GM10248 (cell line): ENCODE measurements at regions not wholly inside any gene's neighbourhood (a gene's known extent, or its start where the extent isn't known, plus 50 kb on each side); places are given as distances from the start of the nearest gene placed in this dataset.

Experiments used
- CTCF ChIA-PET: fragments of 300-600 bp; sonication (Branson Sonifier 250); formaldehyde crosslinking; extraction: SDS; loops from one replicate; lab custom pipeline; 2021; ENCODE audit warnings: antibody characterized with exemption; lab: Yijun Ruan, JAX
- POLR2A ChIA-PET: fragments of 350-650 bp; sonication (Branson Sonifier 250); formaldehyde crosslinking; extraction: SDS; loops from one replicate; lab custom pipeline; 2020; ENCODE audit warnings: antibody characterized with exemption; lab: Yijun Ruan, JAX
- DNase-seq: peaks from one replicate; pipeline ENCODE4 v3.0.0; 2012; ENCODE audit errors: extremely low spot score
- TF ChIP-seq, protein P1 (sequence below): IDR thresholded peaks from 2 replicates; pipeline ENCODE4 v1.5.1; 2012; ENCODE audit warnings: mild to moderate bottlenecking, low read depth; ENCODE audit errors: extremely low read depth, missing control alignments, control extremely low read depth

DNA sequence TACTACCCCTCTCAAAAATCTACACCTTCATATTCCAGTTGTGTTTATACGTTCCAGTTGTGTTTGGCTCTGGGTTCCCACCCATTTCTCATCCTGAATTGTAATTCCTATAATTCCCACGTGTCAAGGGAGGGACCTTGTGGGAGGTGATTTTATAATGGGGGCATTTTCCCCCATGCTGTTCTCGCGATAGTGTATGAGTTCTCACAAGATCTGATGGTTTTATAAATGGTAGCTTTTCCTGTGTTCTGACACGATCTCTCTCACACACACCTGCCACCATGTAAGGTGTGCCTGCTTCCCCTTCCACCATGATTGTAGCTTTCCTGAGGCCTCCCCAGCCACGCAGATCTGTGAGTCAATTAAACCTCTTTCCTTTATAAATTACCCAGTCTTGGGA lies 108.5 kb upstream of the ADAMTS16 start:
- DNase-seq = no peak
- CTCF ChIA-PET = no interaction called here
- POLR2A ChIA-PET = no interaction called here
- TF ChIP-seq, protein P1, sequence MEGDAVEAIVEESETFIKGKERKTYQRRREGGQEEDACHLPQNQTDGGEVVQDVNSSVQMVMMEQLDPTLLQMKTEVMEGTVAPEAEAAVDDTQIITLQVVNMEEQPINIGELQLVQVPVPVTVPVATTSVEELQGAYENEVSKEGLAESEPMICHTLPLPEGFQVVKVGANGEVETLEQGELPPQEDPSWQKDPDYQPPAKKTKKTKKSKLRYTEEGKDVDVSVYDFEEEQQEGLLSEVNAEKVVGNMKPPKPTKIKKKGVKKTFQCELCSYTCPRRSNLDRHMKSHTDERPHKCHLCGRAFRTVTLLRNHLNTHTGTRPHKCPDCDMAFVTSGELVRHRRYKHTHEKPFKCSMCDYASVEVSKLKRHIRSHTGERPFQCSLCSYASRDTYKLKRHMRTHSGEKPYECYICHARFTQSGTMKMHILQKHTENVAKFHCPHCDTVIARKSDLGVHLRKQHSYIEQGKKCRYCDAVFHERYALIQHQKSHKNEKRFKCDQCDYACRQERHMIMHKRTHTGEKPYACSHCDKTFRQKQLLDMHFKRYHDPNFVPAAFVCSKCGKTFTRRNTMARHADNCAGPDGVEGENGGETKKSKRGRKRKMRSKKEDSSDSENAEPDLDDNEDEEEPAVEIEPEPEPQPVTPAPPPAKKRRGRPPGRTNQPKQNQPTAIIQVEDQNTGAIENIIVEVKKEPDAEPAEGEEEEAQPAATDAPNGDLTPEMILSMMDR = no peak

DNA sequence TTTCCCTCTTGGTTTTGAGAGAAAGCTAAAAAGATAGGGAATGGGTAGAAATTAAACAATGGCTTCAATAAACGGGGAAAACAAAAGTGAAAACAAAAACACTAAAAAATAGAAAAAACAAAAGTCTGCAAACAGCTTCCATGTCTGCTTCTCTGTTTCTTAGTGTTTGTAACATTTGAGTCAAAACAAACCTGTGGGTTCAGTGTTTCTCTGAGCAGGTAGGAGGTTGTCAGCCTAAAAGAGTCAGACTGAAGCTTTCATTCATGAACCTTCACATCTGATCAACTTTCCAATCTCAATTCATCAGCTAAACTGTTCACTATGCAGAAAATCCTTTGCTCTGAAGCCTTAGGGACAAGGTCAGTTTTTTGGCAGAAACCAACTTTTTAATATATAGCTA lies 102.5 kb upstream of the ADAMTS16 start:
- CTCF ChIA-PET = interaction anchor here (0.9 to 2.3 kb wide), 5 partner anchors 10 to 26 kb away, joined by 3 to 7 read pairs (median 6); no protein-coding TSS in a partner anchor
- no peak for DNase-seq
- TF ChIP-seq, protein P1 = no peak
- POLR2A ChIA-PET = no interaction called here

GRCh38 chr5:5039918-5040317 lies 100.2 kb upstream of the ADAMTS16 start:
- DNase-seq = no peak
- ChIA-PET CTCF (interaction anchor here (0.9 to 1.2 kb wide), 3 partner anchors 10 to 33 kb away, joined by 3 to 5 read pairs (median 3); no protein-coding TSS in a partner anchor), POLR2A (no interaction called here)
- TF ChIP-seq, protein P1 = no peak

DNA sequence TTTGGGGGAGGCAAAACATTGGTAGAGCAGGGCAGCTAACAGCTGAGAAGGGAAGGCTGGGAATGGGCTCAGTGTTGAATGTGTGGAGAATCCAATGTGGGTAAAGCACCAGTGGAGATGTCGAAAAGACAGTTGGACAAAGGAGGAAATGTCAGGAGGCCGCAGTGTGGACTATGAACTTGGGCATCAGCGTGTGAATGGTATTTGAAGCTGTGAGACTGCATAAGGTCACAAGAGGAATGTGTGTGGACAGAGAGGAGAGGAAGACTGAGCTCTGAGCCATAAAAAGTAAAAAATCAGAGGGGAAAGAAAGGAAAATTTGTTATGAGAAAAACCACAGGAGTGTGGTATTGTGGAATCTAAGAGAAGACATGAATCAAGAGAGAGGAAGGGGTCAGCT lies 99.4 kb upstream of the ADAMTS16 start:
- no peak for DNase-seq
- TF ChIP-seq, protein P1 = no peak
- CTCF ChIA-PET = interaction anchor here (1.0 kb wide), 1 partner anchor 9 kb away, joined by 3 read pairs; no protein-coding TSS in a partner anchor
- POLR2A ChIA-PET = no interaction called here

DNA sequence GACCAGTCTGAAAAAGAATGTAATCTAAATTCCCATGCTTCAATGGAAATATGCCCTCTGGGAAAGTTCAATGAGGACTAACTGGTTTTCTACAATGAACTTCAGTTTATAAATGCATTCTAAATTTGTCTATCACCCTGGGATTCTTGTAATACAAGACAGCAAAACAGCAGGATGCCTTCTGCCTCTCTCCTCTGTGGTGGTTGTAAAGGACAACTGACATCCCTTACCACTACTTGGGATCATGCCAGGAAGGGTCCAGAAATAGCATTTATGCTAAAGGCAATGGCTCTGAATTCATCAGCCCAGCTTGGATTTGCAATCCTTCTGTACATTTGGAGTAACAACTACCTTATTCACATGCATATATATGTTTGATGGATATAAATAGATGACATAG lies 97.3 kb upstream of the ADAMTS16 start:
- TF ChIP-seq, protein P1 = no peak
- no peak for DNase-seq
- ChIA-PET POLR2A (no interaction called here), CTCF (interaction anchor here (1.8 kb wide), 1 partner anchor 20 kb away, joined by 8 read pairs; no protein-coding TSS in a partner anchor)

DNA sequence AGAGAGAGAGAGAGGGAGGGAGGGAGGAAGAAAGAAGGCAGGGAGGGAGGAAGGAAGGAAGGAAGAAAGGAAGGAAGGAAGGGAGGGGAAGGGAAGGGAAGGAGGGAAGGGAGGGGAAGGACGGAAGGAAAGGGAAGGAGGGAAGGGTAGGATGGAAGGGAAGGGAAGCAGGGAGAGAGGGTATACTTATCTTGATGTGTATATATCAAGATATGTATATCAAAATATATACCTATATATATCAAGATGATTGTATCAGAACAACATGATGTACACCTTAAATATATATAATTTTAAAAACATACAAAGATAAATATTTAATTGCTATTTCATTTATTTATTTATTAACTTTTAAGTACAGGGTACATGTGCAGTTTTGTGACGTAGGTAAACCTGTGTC lies 96.8 kb upstream of the ADAMTS16 start:
- TF ChIP-seq, protein P1 = no peak
- POLR2A ChIA-PET = no interaction called here
- DNase-seq = no peak
- CTCF ChIA-PET = no interaction called here

DNA sequence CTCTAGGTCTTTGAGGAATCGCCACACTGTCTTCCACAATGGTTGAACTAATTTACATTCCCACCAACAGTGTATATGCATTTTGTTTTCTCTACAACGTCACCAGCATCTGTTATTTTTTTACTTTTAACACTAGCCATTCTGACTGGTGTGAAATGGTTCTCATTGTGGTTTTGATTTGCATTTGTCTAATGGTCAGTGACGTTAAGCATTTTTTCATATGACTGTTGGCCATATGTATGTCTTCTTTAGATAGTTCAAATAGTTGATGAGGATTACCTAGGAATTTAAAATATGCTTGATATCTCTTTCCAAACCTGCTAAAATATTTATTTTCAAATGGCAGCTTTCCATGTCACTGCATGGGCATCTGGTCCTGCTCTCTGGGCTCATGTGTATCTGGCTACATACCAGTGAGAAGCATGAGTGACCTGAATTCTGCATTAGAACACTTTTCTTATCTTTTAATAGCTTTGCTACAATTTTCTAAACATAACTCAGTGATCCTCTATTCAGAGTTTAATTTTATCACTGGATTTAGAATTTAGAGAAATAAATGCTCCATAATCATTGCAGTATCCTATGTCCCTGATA lies 95.8 kb upstream of the ADAMTS16 start:
- ChIA-PET CTCF (no interaction called here), POLR2A (no interaction called here)
- no peak for DNase-seq
- TF ChIP-seq, protein P1 = no peak
